HG03045 (cell line): ENCODE measurements at regions not wholly inside any gene's neighbourhood (a gene's known extent, or its start where the extent isn't known, plus 50 kb on each side); places are given as distances from the start of the nearest gene placed in this dataset.
"Not testable (repeated sequence)": the region's sequence is repeated elsewhere in the genome, so short reads cannot be mapped to it uniquely, and the experiment has no call there.

ENCODE experiments used
- ATAC-seq: cut with Tn5 transposase; IDR thresholded peaks from one replicate; pipeline ENCODE4 v1.9.1; 2021; ENCODE audit warnings: mild to moderate bottlenecking, moderate library complexity; ENCODE audit not compliant: unreplicated experiment

- no peak for ATAC-seq
Measured at GRCh38 chr10:57962839-57963238, 304.9 kb downstream of the IPMK start.

GRCh38 chr10:57961487-57961886, 306.2 kb downstream of the IPMK start:
- no peak for ATAC-seq

- ATAC-seq = no peak
Measured at GRCh38 chr10:57960406-57960805, 307.3 kb downstream of the IPMK start.

GRCh38 chr10:57959318-57960006, 308.2 kb downstream of the IPMK start:
- no peak for ATAC-seq

- ATAC-seq = no peak
Measured at GRCh38 chr10:57955076-57955475, 312.6 kb downstream of the IPMK start.

- ATAC-seq = no peak
Measured at GRCh38 chr10:57952741-57953140, 315.0 kb downstream of the IPMK start.

- no peak for ATAC-seq
Measured at GRCh38 chr10:57950442-57950974, 317.2 kb downstream of the IPMK start.

GRCh38 chr10:57948796-57949195, 318.9 kb downstream of the IPMK start:
- ATAC-seq = no peak

- ATAC-seq = no peak
Measured at GRCh38 chr10:57946833-57947232, 320.9 kb downstream of the IPMK start.

- no peak for ATAC-seq
Measured at GRCh38 chr10:57943701-57944100, 324.0 kb downstream of the IPMK start.

GRCh38 chr10:57925045-57925444, 342.6 kb downstream of the IPMK start:
- ATAC-seq = no peak

- no peak for ATAC-seq
Measured at GRCh38 chr10:57921140-57921539, 346.6 kb downstream of the IPMK start.

GRCh38 chr10:57919864-57920263, 347.8 kb downstream of the IPMK start:
- ATAC-seq = no peak

- no peak for ATAC-seq
Measured at GRCh38 chr10:57917019-57917418, 350.7 kb downstream of the IPMK start.

- no peak for ATAC-seq
Measured at GRCh38 chr10:57905861-57906260, 361.8 kb downstream of the IPMK start.

- no peak for ATAC-seq
Measured at GRCh38 chr10:57905010-57905409, 362.7 kb downstream of the IPMK start.

- no peak for ATAC-seq
Measured at GRCh38 chr10:57898231-57898630, 369.5 kb downstream of the IPMK start.

GRCh38 chr10:57897611-57898010, 370.1 kb downstream of the IPMK start:
- ATAC-seq = no peak

- ATAC-seq = no peak
Measured at GRCh38 chr10:57894361-57894760, 373.3 kb downstream of the IPMK start.

GRCh38 chr10:57891201-57892006, 376.3 kb downstream of the IPMK start:
- no peak for ATAC-seq

- no peak for ATAC-seq
Measured at GRCh38 chr10:57890691-57891090, 377.0 kb downstream of the IPMK start.

GRCh38 chr10:57885618-57885968, 382.1 kb downstream of the IPMK start:
- not testable (repeated sequence) for ATAC-seq
